NCI-H510A (cell line): ENCODE measurements at regions not wholly inside any gene's neighbourhood (a gene's known extent, or its start where the extent isn't known, plus 50 kb on each side); places are given as distances from the start of the nearest gene placed in this dataset.
"Not testable (repeated sequence)": the region's sequence is repeated elsewhere in the genome, so short reads cannot be mapped to it uniquely, and the experiment has no call there.

ENCODE experiments used
- DNase-seq: peaks from one replicate; lab custom pipeline; 2025; lab: John Stamatoyannopoulos, UW

DNA sequence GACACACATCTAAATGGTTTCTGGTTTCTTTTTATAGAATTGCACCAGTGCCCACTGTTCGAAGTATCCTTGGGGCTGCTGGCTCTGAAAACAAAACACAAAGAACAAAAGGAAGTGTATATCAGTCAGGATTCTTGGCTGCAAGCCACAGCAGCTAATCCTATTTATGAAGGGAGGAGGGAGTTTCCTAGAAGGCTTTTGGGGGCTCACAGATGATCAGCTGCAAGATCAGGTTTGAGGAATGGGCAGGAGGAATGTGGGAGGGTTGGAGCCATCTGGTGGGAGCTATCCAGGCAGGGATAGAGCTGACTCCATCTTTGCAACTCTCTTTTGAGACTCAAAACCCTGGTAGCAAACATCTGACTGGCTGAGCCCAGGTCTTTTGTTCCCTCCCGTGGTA is 118.3 kb upstream of the EEF2KMT start:
- no peak for DNase-seq

DNA sequence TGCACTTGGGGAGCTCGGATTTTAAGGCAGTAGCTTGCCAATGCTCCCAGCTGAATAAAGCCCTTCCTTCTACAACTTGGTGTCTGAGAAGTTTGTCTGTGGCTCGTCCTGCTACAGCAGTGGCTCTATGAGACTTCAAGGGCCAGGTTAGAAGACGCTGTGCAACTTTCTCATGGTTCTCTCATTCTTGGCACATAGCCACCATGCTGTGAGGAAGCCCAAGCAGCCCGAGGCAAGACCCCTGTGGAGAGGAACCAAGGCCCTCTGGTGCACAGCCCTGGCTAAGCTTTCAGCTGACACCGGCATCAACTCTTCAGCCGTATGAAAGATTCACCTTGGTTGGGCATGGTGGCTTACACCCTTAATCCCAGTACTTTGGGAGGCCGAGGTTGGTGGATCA is 116.9 kb upstream of the EEF2KMT start:
- DNase-seq: no peak

DNA sequence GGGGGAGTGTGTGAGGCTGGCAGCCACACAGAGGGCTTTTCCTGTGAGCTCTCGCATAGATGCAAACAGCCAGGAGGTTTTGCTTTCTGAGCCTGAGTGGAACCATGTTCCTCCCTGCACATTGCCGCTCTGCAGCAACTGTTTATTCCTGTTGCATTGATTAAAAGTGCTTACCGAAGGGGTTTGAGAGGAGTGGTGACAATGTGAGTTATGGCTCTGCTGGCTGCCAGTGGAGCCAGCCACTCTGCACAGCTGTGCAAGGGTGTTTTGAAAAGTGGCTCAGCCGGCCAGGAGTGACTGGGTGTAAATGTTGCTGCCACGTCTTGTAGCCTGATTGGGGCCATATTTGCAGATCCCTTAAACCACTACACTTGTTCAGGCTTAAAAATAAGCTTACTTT is 114.9 kb upstream of the EEF2KMT start:
- not testable (repeated sequence) for DNase-seq

- DNase-seq: not testable (repeated sequence)
These were observed 110.4 kb upstream of the EEF2KMT start for GRCh38 chr16:5207862-5208498.

DNA sequence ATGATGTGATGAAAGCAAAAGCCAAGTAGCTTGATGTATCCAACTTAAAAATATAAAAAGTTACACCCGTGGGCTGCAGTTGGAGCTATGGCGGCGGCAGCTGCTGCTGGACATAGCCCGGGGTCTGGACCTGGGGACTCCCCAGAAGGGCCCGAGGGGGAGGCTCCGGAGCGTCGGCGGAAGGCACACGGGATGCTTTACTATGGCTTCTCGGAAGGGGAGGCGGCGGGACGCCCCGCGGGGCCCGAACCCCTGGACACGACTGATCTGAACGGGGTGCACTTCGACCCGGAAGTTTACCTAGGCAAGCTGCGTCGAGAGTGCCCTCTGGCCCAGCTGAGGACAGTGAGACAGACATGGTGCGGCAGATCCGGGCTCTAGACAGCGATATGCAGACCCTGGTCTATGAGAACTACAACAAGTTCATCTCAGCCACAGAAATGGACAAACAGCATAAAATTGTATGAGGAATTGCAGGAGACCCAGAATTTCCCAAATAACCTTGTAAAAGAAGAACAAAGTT is 109.5 kb upstream of the EEF2KMT start:
- no peak for DNase-seq

GRCh38 chr16:5206331-5206990 is 108.9 kb upstream of the EEF2KMT start:
- DNase-seq: no peak

- no peak for DNase-seq
These were observed 107.9 kb upstream of the EEF2KMT start for GRCh38 chr16:5205361-5206040.

DNA sequence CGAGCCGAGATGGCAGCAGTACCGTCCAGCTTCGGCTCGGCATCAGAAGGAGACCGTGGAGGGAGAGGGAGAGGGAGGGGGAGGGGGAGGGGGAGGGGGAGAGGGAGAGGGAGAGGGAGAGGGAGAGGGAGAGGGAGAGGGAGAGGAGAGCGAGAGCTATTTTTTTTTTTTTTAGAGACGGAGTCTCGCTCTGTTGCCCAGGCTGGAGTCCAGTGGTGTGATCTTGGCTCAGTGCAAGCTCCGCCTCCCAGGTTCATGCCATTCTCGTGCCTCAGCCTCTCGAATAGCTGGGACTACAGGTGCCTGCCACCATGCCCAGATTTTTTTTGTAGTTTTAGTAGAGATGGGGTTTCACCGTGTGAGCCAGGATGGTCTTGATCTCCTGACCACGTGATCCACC is 106.1 kb upstream of the EEF2KMT start:
- not testable (repeated sequence) for DNase-seq

- no peak for DNase-seq
These were observed 102.5 kb upstream of the EEF2KMT start for GRCh38 chr16:5200123-5200522.

GRCh38 chr16:5196204-5196603 is 98.6 kb upstream of the EEF2KMT start:
- DNase-seq: no peak

DNA sequence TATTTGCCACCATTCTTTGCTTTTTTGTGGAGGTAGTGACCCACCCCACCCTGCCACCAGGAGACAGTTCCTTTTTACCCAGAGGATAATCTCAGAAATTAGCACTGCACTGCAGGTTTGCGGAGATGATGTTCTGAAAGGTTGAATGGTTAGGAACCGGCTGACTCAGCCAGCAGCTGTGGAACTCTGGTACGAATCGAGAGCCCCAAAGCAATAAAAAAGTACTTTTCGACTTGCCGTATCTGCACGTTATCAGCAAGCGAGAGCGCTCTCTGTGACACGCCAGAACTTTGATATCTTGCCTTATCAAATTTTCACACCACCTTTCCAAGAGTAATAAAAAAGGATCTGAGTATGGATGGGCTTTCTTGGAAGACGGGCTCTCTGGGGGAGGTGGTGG is 96.3 kb upstream of the EEF2KMT start:
- no peak for DNase-seq

DNA sequence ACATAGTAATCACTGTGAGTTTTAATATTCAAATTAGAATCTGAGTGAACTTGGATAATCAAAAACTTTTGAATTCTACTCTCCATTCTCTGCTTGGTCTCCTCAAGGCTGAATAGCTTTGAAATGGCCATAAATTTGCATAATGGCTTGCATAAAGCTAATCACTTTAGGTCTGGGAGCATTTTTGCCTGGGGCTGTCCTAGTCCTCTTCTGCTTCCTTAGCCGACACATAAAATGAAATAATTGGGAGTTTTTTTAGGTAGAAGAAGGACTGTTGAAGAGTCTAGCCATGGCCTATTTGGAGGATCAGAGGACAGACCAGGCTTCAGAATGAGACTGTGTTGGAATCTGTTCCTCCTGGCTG is 91.4 kb upstream of the EEF2KMT start:
- no peak for DNase-seq

DNA sequence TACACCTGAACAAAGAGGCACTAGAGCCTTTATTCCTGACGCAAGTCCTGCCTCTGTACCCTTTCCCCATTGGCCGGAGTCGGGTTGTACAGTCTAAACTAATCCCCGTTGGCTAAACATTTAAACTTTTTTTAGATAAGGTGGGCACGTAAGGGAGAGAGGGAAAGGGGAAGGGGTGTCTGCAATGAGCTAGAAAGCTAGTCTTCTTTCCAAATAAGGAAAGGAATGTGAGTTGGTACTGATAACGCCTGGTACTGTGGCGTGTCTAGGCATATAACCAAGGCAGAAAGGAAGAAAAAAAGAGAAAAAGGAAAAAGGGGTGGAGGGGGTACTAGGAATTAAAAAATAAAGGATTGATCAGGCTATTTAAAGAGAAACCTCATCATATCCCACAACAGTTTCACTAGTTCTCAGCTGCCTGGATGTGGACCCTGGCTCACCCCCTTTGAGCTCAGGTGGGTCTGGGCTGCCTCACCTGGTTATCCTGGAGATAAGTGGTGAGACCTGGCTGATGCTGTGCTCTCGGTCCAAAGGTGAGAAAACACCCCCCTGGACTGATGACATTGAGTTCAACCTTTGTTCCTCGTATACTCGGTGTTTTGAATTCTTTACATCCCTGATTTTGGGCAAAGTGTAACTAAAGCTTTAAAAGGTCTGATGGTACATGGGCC is 90.9 kb upstream of the EEF2KMT start:
- DNase-seq: no peak

GRCh38 chr16:5187402-5187952 is 89.9 kb upstream of the EEF2KMT start:
- no peak for DNase-seq

DNA sequence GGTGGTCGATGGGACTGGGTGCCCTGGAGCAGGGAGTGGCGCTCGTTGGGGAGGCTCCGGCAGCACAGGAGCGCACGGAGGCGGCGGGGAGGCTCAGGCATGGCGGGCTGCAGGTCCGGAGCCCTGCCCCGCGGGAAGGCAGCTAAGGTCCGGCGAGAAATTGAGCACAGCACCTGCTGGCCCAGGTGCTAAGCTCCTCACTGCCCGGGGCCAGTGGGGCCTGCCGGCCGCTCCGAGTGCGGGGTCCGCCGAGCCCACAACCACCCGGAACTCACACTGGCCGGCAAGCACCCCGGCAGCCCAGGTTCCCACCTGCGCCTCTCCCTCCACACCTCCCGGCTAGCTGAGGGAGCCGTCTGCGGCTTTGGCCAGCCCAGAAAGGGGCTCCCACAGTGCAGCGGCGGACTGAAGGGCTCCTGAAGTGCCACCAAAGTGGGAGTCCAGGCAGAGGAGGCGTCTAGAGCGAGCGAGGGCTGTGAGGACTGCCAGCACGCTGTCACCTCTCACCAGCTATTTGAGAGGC is 88.8 kb upstream of the EEF2KMT start:
- no peak for DNase-seq

DNA sequence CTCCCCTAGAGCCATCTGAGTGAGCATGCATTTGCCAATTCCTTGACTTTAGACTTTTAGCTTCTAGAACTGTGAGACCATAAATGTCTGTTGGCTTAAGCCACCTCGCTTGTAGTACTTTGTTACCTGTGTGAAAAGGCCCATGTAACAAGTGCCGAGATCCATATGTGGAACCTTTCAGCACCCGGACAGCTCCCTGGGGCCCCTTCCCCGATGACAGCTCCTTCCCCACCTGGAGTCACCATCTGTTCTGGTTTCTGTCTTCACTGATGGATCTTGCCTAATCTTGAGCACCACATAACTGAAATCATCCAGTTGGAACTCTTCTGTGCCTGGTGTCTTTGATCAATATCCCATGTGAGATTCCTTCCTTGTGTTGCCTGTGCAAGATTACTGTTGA is 78.9 kb upstream of the EEF2KMT start:
- no peak for DNase-seq

GRCh38 chr16:5175266-5175665 is 77.7 kb upstream of the EEF2KMT start:
- DNase-seq: no peak

DNA sequence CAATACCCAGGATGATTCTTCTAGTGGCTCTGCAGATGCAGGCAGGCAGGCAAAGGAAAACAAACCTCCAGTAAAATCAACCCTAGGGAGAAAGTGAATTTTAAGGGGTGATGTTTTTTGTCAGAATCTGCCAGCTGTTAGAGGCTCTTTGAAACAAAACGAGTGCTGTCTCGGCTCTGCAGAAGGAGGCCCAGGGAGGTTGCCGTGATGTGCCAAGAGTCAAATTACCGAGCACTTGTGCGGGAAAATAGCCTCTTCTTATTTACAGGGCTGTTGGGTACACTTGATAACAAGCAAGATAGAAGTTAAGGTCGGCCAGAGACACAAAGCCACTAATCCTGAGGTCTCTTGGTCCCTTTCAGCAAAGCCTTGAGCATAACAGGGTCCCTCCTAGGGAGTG is 68.9 kb upstream of the EEF2KMT start:
- DNase-seq: no peak

- DNase-seq: not testable (repeated sequence)
These were observed 67.8 kb upstream of the EEF2KMT start for GRCh38 chr16:5165429-5165828.

- not testable (repeated sequence) for DNase-seq
These were observed 65.2 kb upstream of the EEF2KMT start for GRCh38 chr16:5162801-5163200.

- not testable (repeated sequence) for DNase-seq
These were observed 64.3 kb upstream of the EEF2KMT start for GRCh38 chr16:5161888-5162287.

DNA sequence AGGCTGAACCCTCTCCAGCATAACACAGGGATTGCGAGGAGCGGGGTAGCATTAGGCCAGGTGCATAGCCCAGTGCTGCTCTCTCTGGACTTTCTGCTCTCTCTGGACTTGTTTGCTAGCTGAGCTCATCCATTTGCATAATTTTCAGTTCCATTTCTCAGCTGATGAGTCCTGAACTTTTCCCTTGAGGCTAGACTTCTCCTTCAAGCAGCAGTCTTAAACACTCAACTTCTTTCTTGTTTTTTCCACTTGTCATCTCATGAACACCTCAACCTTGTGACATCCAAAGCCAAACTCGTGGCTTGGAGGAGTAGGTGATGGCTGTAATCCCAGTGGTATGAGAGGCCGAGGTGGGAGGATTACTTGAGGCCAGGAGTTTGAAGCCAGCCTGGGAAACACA is 62.4 kb upstream of the EEF2KMT start:
- not testable (repeated sequence) for DNase-seq
